ENCODE measurements at regions not wholly inside any gene's neighbourhood (a gene's known extent, or its start where the extent isn't known, plus 50 kb on each side); places are given as distances from the start of the nearest gene placed in this dataset.

DNA sequence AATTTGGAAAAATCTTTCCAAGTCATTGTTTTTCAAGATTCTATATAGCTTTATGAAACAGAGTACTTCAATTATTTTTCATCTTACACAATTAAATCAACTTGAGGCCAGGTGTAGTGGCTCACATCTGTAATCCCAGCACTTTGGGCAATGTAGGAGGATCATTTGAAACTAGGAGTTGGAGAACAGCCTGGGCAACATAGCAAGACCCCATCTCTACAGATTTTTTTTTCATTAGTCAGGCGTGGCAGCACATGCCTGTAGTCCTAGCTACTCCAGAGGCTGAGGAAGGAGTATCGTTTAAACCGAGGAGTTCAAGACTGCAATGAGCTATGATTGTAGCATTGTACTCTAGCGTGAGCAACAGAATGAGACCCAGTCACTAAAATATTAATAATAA is 72.9 kb downstream of the BMP4 start:
- TF ChIP-seq HDGF (IDR thresholded peaks at IDR 0.05; ENCODE audit: borderline replicate concordance) (no peak), PKNOX1 (IDR thresholded peaks at IDR 0.05) (no peak), FOXK2 (IDR thresholded peaks at IDR 0.05) (no peak), BHLHE40 (IDR thresholded peaks at IDR 0.05; ENCODE audit: borderline replicate concordance) (no peak), FOXM1 (IDR thresholded peaks at IDR 0.05; ENCODE audit: borderline replicate concordance) (no peak), ELF4 (IDR thresholded peaks at IDR 0.05) (no peak), SUZ12 (IDR thresholded peaks at IDR 0.05) (no peak), ARNT (IDR thresholded peaks at IDR 0.05) (no peak), CTBP1 (IDR thresholded peaks at IDR 0.05; ENCODE audit: borderline replicate concordance) (no peak)

Measured in HEK293T (cell line).